ENCODE measurements at regions not wholly inside any gene's neighbourhood (a gene's known extent, or its start where the extent isn't known, plus 50 kb on each side); places are given as distances from the start of the nearest gene placed in this dataset.

DNA sequence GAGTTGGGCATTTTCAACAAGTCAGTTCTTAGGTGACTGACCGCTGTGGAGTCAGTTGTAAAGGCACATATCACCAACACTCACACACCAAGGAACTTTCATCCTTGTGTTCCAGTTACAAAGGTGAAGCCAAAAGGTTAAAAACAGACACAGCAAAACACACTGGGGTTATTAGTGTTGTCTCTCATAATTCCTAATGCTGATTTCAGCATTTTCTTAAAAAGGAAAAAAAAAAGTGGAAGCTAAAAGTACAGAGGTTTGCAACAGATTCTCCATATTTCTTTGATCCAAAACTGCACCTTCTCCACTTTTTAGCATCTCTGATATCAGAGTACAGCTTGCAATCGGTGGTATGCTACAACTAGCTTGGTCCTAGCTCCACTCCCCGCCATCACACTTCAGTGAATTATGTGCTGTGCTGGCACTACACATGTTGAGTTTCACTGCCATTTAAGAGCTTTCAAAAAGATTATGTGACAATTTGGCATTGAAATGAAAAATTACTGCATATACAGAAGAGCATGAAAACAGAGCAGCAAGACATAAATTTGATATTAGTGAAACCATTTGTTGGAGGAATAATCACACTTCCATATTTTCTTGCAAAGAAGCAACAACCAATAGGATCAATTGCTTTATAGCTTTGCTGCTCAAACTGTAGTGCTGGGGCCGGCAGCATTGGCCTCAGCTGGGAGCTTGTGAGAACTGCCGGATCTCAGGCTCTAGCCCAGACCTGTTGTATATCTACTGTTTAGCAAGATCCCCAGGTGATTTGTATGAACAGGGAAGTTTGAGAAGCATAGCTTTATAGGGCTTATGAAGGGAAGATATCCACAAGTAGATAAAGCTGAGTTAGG, 62.3 kb upstream of the DAPL1 start:
- TF ChIP-seq, protein P1, sequence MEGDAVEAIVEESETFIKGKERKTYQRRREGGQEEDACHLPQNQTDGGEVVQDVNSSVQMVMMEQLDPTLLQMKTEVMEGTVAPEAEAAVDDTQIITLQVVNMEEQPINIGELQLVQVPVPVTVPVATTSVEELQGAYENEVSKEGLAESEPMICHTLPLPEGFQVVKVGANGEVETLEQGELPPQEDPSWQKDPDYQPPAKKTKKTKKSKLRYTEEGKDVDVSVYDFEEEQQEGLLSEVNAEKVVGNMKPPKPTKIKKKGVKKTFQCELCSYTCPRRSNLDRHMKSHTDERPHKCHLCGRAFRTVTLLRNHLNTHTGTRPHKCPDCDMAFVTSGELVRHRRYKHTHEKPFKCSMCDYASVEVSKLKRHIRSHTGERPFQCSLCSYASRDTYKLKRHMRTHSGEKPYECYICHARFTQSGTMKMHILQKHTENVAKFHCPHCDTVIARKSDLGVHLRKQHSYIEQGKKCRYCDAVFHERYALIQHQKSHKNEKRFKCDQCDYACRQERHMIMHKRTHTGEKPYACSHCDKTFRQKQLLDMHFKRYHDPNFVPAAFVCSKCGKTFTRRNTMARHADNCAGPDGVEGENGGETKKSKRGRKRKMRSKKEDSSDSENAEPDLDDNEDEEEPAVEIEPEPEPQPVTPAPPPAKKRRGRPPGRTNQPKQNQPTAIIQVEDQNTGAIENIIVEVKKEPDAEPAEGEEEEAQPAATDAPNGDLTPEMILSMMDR (IDR thresholded peaks at IDR 0.05): no peak
- DNase-seq (ENCODE audit: low spot score) (no peak), ATAC-seq (ENCODE audit: low FRiP score) (no peak)

DNA sequence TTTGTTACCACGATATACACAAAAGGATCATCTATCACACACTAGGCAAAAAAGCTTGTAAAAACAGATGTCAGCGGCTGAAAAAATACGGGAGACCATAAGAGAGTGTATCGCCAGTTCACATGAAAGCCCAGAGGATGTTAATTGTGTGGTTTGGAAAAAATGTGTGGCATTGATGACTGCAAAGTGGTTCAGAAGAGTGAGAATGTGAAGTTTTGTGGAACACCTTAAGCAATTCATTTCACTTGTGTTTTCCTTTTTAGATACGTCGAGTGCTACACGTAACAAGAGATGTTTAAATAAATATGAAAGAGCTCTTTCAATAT, 61.7 kb upstream of the DAPL1 start:
- TF ChIP-seq, protein P1 (IDR thresholded peaks at IDR 0.05): no peak
- no peak for ATAC-seq (ENCODE audit: low FRiP score)
- DNase-seq (ENCODE audit: low spot score): no peak

DNA sequence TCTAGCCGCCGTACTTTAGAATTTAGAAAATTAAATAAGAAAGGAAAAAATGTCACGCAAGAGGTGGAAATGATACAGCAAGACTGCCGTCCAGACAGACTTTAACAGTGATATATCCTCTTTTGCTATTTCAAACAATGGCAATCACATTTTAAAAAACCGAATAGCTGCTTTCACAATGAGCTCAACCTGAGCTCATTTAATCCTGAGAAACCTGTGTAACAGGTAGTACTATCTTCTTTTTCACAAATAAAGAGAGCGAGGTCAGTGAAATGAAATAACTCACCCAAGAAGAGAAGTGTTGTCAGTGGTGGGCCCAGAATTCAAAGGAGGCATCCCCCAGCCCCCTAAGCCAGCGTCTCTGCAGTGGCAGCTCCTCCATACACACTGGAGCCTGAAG, 60.7 kb upstream of the DAPL1 start:
- ATAC-seq (ENCODE audit: low FRiP score) (no peak), DNase-seq (ENCODE audit: low spot score) (no peak)
- TF ChIP-seq, protein P1 (IDR thresholded peaks at IDR 0.05): no peak

DNA sequence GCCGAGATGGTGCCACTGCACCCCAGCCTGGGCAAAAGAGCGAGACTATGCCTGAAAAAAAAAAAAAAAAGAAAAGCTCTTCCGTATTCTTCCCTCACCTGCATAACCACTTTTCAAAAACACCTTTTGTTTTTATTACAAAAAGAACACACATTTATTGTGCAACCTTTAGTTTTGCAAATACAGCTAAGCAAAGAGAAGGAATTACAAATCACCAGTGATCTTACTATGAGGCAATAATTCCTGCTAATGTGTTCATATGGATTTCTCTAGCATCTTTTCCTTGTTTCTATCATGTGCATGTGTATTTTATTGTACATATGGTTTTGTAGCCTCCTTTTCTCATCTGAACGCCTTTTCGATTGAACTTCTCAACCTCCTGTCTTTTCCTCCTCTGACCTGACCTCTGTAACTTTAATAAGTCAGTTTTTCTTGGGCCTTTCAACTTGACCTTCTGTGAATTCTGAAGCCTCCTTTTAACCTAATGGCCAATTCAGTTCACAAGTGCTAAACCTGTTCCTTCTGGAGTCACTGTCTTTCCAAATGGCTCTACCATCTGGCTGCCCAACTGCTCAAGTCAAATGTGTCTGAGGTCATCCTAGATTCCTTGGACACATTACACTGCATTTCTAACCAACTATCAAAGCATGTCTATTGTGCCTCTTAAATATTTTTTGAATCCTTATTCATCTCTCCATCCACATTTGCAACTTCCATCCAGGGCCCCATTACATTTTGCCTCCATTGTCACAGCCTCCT, 59.1 kb upstream of the DAPL1 start:
- ATAC-seq (ENCODE audit: low FRiP score): no peak
- DNase-seq (ENCODE audit: low spot score): no peak
- TF ChIP-seq, protein P1 (IDR thresholded peaks at IDR 0.05): no peak

DNA sequence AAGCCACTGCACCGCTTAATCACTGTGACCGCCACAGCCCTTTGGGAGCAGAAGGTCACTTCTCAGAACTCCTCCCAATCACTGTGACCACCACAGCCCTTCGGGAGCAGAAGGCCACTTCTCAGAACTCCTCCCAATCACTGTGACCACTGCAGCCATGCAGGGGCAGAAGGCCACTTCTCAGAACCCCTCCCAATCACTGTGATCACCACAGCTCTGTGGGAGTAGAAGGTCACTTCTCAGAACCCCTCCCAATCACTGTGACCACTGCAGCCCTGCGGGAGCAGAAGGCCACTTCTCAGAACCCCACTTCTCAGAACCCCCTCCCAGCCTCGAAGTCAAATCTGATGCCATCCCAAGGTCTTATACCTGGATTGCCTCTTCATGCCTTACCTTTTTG, 56.8 kb upstream of the DAPL1 start:
- ATAC-seq (ENCODE audit: low FRiP score) (no peak), DNase-seq (ENCODE audit: low spot score) (no peak)
- TF ChIP-seq, protein P1 (IDR thresholded peaks at IDR 0.05): no peak

DNA sequence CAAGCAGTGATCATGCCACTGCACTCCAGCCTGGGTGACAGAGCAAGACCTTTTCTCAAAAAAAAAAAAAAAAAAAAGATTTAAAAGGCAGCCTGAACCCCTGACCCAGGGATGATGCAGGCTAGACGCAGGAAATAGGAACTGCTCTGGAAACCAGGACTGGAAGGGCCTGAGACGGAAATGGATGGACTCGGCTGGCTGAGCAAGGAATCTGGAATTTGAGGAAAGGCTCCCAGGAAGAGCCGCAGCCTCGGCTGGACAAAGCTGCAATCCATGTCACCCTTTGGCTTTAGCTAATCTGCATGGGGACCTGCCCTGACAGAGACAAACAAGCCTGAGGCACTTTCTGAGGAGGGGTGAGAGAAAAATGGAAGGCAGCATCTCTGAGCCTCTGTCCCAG, 55.0 kb upstream of the DAPL1 start:
- DNase-seq (ENCODE audit: low spot score) (no peak), ATAC-seq (ENCODE audit: low FRiP score) (no peak)
- TF ChIP-seq, protein P1 (IDR thresholded peaks at IDR 0.05): no peak

DNA sequence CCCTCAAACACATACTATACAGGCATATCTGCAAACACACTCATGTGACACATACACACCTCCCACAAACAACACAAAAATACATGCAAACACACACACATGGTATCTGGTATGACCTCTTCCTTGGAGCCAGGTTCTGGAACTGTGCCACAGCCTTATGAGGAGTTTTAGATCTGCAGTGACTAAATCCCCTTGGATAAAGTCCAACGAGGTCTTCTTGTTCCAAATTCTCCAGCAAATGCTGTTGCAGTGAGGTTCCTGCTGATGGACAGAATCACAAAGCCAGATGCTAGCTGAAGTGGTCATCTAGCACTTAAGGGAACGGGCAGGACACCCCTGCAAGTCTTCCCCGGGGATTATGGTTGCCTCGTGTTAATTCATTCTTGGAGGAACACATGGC, 54.5 kb upstream of the DAPL1 start:
- TF ChIP-seq, protein P1 (IDR thresholded peaks at IDR 0.05): no peak
- DNase-seq (ENCODE audit: low spot score) (no peak), ATAC-seq (ENCODE audit: low FRiP score) (no peak)
